Fibroblast of lung (primary cell): ENCODE measurements at regions not wholly inside any gene's neighbourhood (a gene's known extent, or its start where the extent isn't known, plus 50 kb on each side); places are given as distances from the start of the nearest gene placed in this dataset.

Source experiments
- CTCF ChIP-seq, 2 donors: IDR thresholded peaks in 1 of 2; conservative IDR thresholded peaks in 1 of 2; 1 replicate in 1 of 2; 2 replicates in 1 of 2; pipeline ENCODE4 v1.5.1; 2011 to 2012; ENCODE audit warnings: low read length in 2 of 2, control low read depth in 1 of 2, inconsistent platforms in 1 of 2, low read depth in 1 of 2, mild to moderate bottlenecking in 1 of 2
- EZH2 ChIP-seq: IDR thresholded peaks from 2 replicates; pipeline ENCODE4 v1.5.1; 2012; ENCODE audit warnings: low read length, control low read depth, mild to moderate bottlenecking; ENCODE audit errors: missing control alignments

DNA sequence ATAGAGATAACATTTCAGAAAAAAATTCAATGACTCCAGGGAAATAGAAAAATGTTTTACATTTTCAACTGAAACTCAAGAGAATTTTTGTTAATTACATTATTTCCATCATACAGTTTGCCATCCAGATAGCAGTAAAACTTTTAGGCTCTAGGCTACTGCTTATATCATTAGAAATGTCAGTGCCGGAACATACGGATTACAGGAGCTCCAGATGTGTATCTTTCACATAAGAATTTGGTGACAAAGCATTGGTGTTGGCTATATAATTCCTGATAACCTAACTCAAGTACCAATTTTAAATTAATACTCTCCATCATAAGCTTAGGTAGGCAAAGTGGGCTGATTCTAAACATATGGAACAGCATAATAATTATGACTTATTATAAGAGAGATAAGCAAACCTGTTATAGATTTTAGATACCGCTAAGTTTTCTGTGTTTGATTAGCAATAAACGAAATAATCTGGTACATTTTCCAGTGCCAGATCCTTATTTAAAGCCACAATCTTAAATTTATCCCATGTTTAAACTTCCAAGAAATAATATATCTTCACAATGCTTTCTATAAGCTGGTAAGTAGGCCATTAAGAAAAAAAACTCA is 637.9 kb downstream of the NXPH1 start:
- TF ChIP-seq EZH2 (no peak), CTCF (conservative IDR thresholded peaks at IDR 0.05 in 1 of 2, IDR thresholded peaks at IDR 0.05 in 1 of 2; ENCODE audit: low read depth in 1 of 2, low read length in 2 of 2) (no peak)
